WTC11 (cell line): ENCODE measurements at regions not wholly inside any gene's neighbourhood (a gene's known extent, or its start where the extent isn't known, plus 50 kb on each side); places are given as distances from the start of the nearest gene placed in this dataset.

Experiments
- ATAC-seq: fragments of 200-7000 bp; cut with Tn5 transposase; 2 replicates; pipeline ENCODE4 v1.10.0; 2021; ENCODE audit warnings: mild to moderate bottlenecking, moderate library complexity
- CTCF ChIA-PET: fragments of 300-600 bp; sonication (Branson Sonifier 250); formaldehyde crosslinking; loops from one replicate; lab custom pipeline; 2021; ENCODE audit warnings: antibody characterized with exemption; lab: Charles Lee
- POLR2A ChIA-PET: fragments of 350-600 bp; sonication (Branson Sonifier 250); formaldehyde crosslinking; loops from one replicate; lab custom pipeline; 2021; ENCODE audit warnings: antibody characterized with exemption; lab: Charles Lee
- DNase-seq: peaks from one replicate; pipeline ENCODE4 v3.0.0; 2021; ENCODE audit warnings: low spot score
- H3K27ac Mint-ChIP-seq: 2 replicates; pipeline ENCODE4 v1.8.0; 2021; ENCODE audit warnings: mixed read lengths
- H3K27me3 Mint-ChIP-seq: 2 replicates; pipeline ENCODE4 v1.8.0; 2021; ENCODE audit warnings: low read depth, mild to moderate bottlenecking, moderate library complexity, mixed read lengths
- H3K36me3 Mint-ChIP-seq: 2 replicates; pipeline ENCODE4 v1.8.0; 2021; ENCODE audit warnings: mixed read lengths
- H3K4me1 Mint-ChIP-seq: 2 replicates; pipeline ENCODE4 v1.8.0; 2022; ENCODE audit warnings: mixed read lengths
- H3K4me3 Mint-ChIP-seq: 2 replicates; pipeline ENCODE4 v1.8.0; 2021; ENCODE audit warnings: mild to moderate bottlenecking, moderate library complexity, mixed read lengths
- H3K9me3 Mint-ChIP-seq: 2 replicates; pipeline ENCODE4 v1.8.0; 2021; ENCODE audit warnings: mixed read lengths
- CBFB ChIP-seq: sonication (generic); formaldehyde crosslinking; IDR thresholded peaks from 2 replicates; pipeline ENCODE4 v1.8.1; 2022; ENCODE audit warnings: mild to moderate bottlenecking, low read depth, missing genetic modification reagents
- CREM ChIP-seq: sonication (generic); formaldehyde crosslinking; IDR thresholded peaks from 2 replicates; pipeline ENCODE4 v1.8.1; 2022; ENCODE audit warnings: mild to moderate bottlenecking, missing genetic modification reagents, moderate library complexity
- ETV6 ChIP-seq: sonication (generic); formaldehyde crosslinking; IDR thresholded peaks from 2 replicates; pipeline ENCODE4 v1.8.1; 2022; ENCODE audit warnings: mild to moderate bottlenecking, missing genetic modification reagents
- FOXJ3 ChIP-seq: sonication (generic); formaldehyde crosslinking; IDR thresholded peaks from 2 replicates; pipeline ENCODE4 v1.9.0; 2021; ENCODE audit warnings: missing genetic modification reagents, mild to moderate bottlenecking, borderline replicate concordance
- FOXK1 ChIP-seq: sonication (generic); formaldehyde crosslinking; IDR thresholded peaks from 2 replicates; pipeline ENCODE4 v1.8.0; 2022; ENCODE audit warnings: mild to moderate bottlenecking, moderate library complexity, missing genetic modification reagents
- GRHL2 ChIP-seq: fragments of 250-450 bp; sonication (Bioruptor Pico); IDR thresholded peaks from 2 replicates; pipeline ENCODE4 v1.8.0; 2022; ENCODE audit warnings: mild to moderate bottlenecking, moderate library complexity; ENCODE audit not compliant: insufficient replicate concordance, severe bottlenecking
- HMGA2 ChIP-seq: fragments of 250-450 bp; sonication (Bioruptor Pico); IDR thresholded peaks from 2 replicates; pipeline ENCODE4 v1.4.0; 2021; ENCODE audit warnings: mild to moderate bottlenecking, moderate library complexity
- JAZF1 ChIP-seq: fragments of 250-450 bp; sonication (Bioruptor Pico); IDR thresholded peaks from 2 replicates; pipeline ENCODE4 v1.9.0; 2021; ENCODE audit warnings: moderate library complexity, mild to moderate bottlenecking, inconsistent platforms
- MLX ChIP-seq: sonication (generic); formaldehyde crosslinking; IDR thresholded peaks from 2 replicates; pipeline ENCODE4 v1.8.1; 2023; ENCODE audit warnings: mild to moderate bottlenecking, missing genetic modification reagents, moderate library complexity
- MXD4 ChIP-seq: fragments of 250-450 bp; sonication (Bioruptor Pico); IDR thresholded peaks from 2 replicates; pipeline ENCODE4 v1.8.0; 2021; ENCODE audit warnings: mild to moderate bottlenecking, moderate library complexity, borderline replicate concordance
- PRDM15 ChIP-seq: sonication (generic); formaldehyde crosslinking; IDR thresholded peaks from 2 replicates; pipeline ENCODE4 v1.8.0; 2022; ENCODE audit warnings: missing genetic modification reagents
- ZNF138 ChIP-seq: sonication (generic); formaldehyde crosslinking; conservative IDR thresholded peaks from 2 replicates; pipeline ENCODE4 v1.8.1; 2022; ENCODE audit warnings: mild to moderate bottlenecking, moderate library complexity, missing genetic modification reagents
- ZNF423 ChIP-seq: fragments of 250-450 bp; sonication (Bioruptor Pico); IDR thresholded peaks from 2 replicates; pipeline ENCODE4 v2.1.2; 2022; ENCODE audit warnings: mild to moderate bottlenecking, moderate library complexity
- ZNF532 ChIP-seq: fragments of 250-450 bp; sonication (Bioruptor Pico); IDR thresholded peaks from 2 replicates; pipeline ENCODE4 v1.9.0; 2021; ENCODE audit warnings: mild to moderate bottlenecking, borderline replicate concordance
- TF ChIP-seq, protein P1 (sequence below): fragments of 250-450 bp; sonication (Bioruptor Pico); IDR thresholded peaks from 2 replicates; pipeline ENCODE4 v2.1.2; 2022; ENCODE audit warnings: mild to moderate bottlenecking, moderate library complexity
- TF ChIP-seq, protein P2 (sequence below): sonication (generic); formaldehyde crosslinking; IDR thresholded peaks from 2 replicates; pipeline ENCODE4 v1.8.0; 2022; ENCODE audit warnings: mild to moderate bottlenecking, missing genetic modification reagents
- TF ChIP-seq, protein P3 (sequence below): fragments of 250-450 bp; sonication (Bioruptor Pico); IDR thresholded peaks from 2 replicates; pipeline ENCODE4 v1.8.0; 2021; ENCODE audit warnings: mild to moderate bottlenecking

- H3K36me3 Mint-ChIP-seq, result no peaks in the 10 kb centered on the region
- H3K27ac Mint-ChIP-seq, result no peak overlapping the region
- H3K27me3 Mint-ChIP-seq, result no peaks in the 10 kb centered on the region
- peaks cover 13% of the 10 kb centered on the region for H3K9me3 Mint-ChIP-seq
- ChIA-PET POLR2A (no interaction called here), CTCF (no interaction called here)
- peaks cover 3% of the 10 kb centered on the region; the same call in 1 of the 2 replicates for H3K4me1 Mint-ChIP-seq
- ATAC-seq, result no peak
- no peak for DNase-seq
- H3K4me3 Mint-ChIP-seq, result no peak overlapping the region
- TF ChIP-seq HMGA2 (CRISPR knock-in tag), result no peak
- TF ChIP-seq, protein P1, sequence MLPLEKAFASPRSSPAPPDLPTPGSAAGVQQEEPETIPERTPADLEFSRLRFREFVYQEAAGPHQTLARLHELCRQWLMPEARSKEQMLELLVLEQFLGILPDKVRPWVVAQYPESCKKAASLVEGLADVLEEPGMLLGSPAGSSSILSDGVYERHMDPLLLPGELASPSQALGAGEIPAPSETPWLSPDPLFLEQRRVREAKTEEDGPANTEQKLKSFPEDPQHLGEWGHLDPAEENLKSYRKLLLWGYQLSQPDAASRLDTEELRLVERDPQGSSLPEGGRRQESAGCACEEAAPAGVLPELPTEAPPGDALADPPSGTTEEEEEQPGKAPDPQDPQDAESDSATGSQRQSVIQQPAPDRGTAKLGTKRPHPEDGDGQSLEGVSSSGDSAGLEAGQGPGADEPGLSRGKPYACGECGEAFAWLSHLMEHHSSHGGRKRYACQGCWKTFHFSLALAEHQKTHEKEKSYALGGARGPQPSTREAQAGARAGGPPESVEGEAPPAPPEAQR (CRISPR knock-in tag), result no peak
- TF ChIP-seq ZNF138, result no peak
- no peak for TF ChIP-seq MXD4 (CRISPR knock-in tag)
- TF ChIP-seq, all 79 proteins: peak for 0
These were observed 651.5 kb upstream of the NRP1 start for GRCh38 chr10:33986016-33986415.

- ChIA-PET POLR2A (no interaction called here), CTCF (no interaction called here)
- Mint-ChIP-seq H3K27ac (no peak overlapping the region), H3K27me3 (no peaks in the 10 kb centered on the region), H3K9me3 (peaks cover 7% of the 10 kb centered on the region), H3K4me3 (no peak overlapping the region), H3K4me1 (peaks cover 3% of the 10 kb centered on the region; the same call in 1 of the 2 replicates), H3K36me3 (no peaks in the 10 kb centered on the region)
- DNase-seq, result no peak
- ATAC-seq, result no peak
- TF ChIP-seq GRHL2 (no peak), PRDM15 (CRISPR knock-in tag) (no peak), JAZF1 (CRISPR knock-in tag) (no peak), ETV6 (no peak), MLX (CRISPR knock-in tag) (no peak), MXD4 (CRISPR knock-in tag) (no peak), FOXJ3 (CRISPR knock-in tag) (no peak), ZNF138 (no peak), CBFB (CRISPR knock-in tag) (no peak), ZNF532 (CRISPR knock-in tag) (no peak), CREM (CRISPR knock-in tag) (no peak), ZNF423 (no peak), FOXK1 (CRISPR knock-in tag) (no peak)
- TF ChIP-seq, protein P2, sequence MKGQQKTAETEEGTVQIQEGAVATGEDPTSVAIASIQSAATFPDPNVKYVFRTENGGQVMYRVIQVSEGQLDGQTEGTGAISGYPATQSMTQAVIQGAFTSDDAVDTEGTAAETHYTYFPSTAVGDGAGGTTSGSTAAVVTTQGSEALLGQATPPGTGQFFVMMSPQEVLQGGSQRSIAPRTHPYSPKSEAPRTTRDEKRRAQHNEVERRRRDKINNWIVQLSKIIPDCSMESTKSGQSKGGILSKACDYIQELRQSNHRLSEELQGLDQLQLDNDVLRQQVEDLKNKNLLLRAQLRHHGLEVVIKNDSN (CRISPR knock-in tag), result no peak
- TF ChIP-seq, protein P3, sequence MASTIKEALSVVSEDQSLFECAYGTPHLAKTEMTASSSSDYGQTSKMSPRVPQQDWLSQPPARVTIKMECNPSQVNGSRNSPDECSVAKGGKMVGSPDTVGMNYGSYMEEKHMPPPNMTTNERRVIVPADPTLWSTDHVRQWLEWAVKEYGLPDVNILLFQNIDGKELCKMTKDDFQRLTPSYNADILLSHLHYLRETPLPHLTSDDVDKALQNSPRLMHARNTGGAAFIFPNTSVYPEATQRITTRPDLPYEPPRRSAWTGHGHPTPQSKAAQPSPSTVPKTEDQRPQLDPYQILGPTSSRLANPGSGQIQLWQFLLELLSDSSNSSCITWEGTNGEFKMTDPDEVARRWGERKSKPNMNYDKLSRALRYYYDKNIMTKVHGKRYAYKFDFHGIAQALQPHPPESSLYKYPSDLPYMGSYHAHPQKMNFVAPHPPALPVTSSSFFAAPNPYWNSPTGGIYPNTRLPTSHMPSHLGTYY (CRISPR knock-in tag), result no peak
These were observed 648.5 kb upstream of the NRP1 start for GRCh38 chr10:33982995-33983394.
